Common myeloid progenitor, CD34-positive (primary cell): ENCODE measurements at regions not wholly inside any gene's neighbourhood (a gene's known extent, or its start where the extent isn't known, plus 50 kb on each side); places are given as distances from the start of the nearest gene placed in this dataset.
"Not testable (repeated sequence)": the region's sequence is repeated elsewhere in the genome, so short reads cannot be mapped to it uniquely, and the experiment has no call there.

ENCODE experiments used
- CTCF ChIA-PET: fragments of 350-600 bp; sonication (Branson Sonifier 250); formaldehyde crosslinking; loops from one replicate; lab custom pipeline; 2021; ENCODE audit warnings: antibody characterized with exemption; lab: Charles Lee
- POLR2A ChIA-PET: fragments of 350-600 bp; sonication (Branson Sonifier 250); formaldehyde crosslinking; loops from one replicate; lab custom pipeline; 2021; ENCODE audit warnings: antibody characterized with exemption; lab: Charles Lee
- DNase-seq, 3 donors: peaks; one replicate each; pipeline versions ENCODE4 v3.0.0 to v3.0.0-alpha.2; 2013
- H3K27ac ChIP-seq, 2 experiments: 1 replicate in 1 of 2; 2 replicates in 1 of 2; pipeline ENCODE4 v1.7.0; 2013; ENCODE audit warnings: inconsistent platforms in 2 of 2, low read length in 2 of 2, mild to moderate bottlenecking in 2 of 2, low read depth in 1 of 2, moderate library complexity in 1 of 2; ENCODE audit not compliant: severe bottlenecking in 2 of 2, insufficient read depth in 1 of 2, poor library complexity in 1 of 2
- H3K27me3 ChIP-seq, 5 experiments: replicated peaks in 2 of 5; 1 replicate in 3 of 5; 2 replicates in 2 of 5; pipeline versions ENCODE4 v1.6.1 to v1.7.0; 2013; ENCODE audit warnings: low read length in 4 of 5, mild to moderate bottlenecking in 2 of 5, moderate library complexity in 2 of 5, inconsistent platforms in 1 of 5; ENCODE audit not compliant: insufficient read depth in 5 of 5, control insufficient read depth in 4 of 5
- H3K36me3 ChIP-seq, 4 experiments: 1 replicate in 2 of 4; 2 replicates in 2 of 4; pipeline versions ENCODE4 v1.6.1 to v1.7.0; 2013; ENCODE audit warnings: low read length in 3 of 4, control low read depth in 1 of 4, mild to moderate bottlenecking in 1 of 4; ENCODE audit not compliant: control insufficient read depth in 4 of 4, insufficient read depth in 4 of 4
- H3K4me1 ChIP-seq, 4 experiments: 1 replicate in 3 of 4; 2 replicates in 1 of 4; pipeline versions ENCODE4 v1.6.1 to v1.7.1; 2013; ENCODE audit warnings: low read length in 3 of 4, mild to moderate bottlenecking in 3 of 4, control low read depth in 1 of 4, inconsistent platforms in 1 of 4, moderate library complexity in 1 of 4; ENCODE audit not compliant: control insufficient read depth in 4 of 4, insufficient read depth in 4 of 4; ENCODE audit errors: control extremely low read depth in 1 of 4
- H3K4me3 ChIP-seq, 7 experiments: 1 replicate in 4 of 7; 2 replicates in 3 of 7; pipeline versions ENCODE4 v1.5.1 to v1.7.0; 2013; ENCODE audit warnings: mild to moderate bottlenecking in 7 of 7, low read length in 6 of 7, moderate library complexity in 6 of 7, inconsistent platforms in 2 of 7, low read depth in 2 of 7, control low read depth in 1 of 7; ENCODE audit not compliant: insufficient read depth in 4 of 7, control insufficient read depth in 1 of 7; ENCODE audit errors: extremely low read depth in 1 of 7
- H3K9me3 ChIP-seq, 5 experiments: 1 replicate in 4 of 5; 2 replicates in 1 of 5; pipeline versions ENCODE4 v1.6.1 to v1.7.1; 2013; ENCODE audit warnings: low read length in 4 of 5, mild to moderate bottlenecking in 2 of 5, inconsistent platforms in 1 of 5, low read depth in 1 of 5, moderate library complexity in 1 of 5; ENCODE audit not compliant: control insufficient read depth in 4 of 5, insufficient read depth in 2 of 5; ENCODE audit errors: control extremely low read depth in 1 of 5
- WGBS: methylation state at CpG from one replicate; pipeline ENCODE4 v1.1.5; 2013; ENCODE audit not compliant: insufficient coverage; 5-methylcytosine and 5-hydroxymethylcytosine counted together

- ChIA-PET CTCF (no interaction called here), POLR2A (no interaction called here)
- no peak overlapping the region for H3K27ac ChIP-seq
- no peaks in the 10 kb centered on the region for H3K36me3 ChIP-seq
- no peak for DNase-seq
- H3K9me3 ChIP-seq = no peaks in the 10 kb centered on the region
- peaks cover 0 to 3% (median 0%) of the 10 kb centered on the region in 5 experiments for H3K27me3 ChIP-seq
- no peaks in the 10 kb centered on the region for H3K4me1 ChIP-seq
- H3K4me3 ChIP-seq = no peak overlapping the region
- 56% methylated on average over 2 of the region's 5 CpGs for WGBS
These were observed 62.2 kb upstream of the FRMPD4 start for GRCh38 chrX:12076046-12076445.

GRCh38 chrX:12080265-12080664 lies 58.0 kb upstream of the FRMPD4 start:
- ChIA-PET POLR2A (no interaction called here), CTCF (no interaction called here)
- H3K36me3 ChIP-seq = no peaks in the 10 kb centered on the region
- no peak overlapping the region for H3K4me3 ChIP-seq
- H3K9me3 ChIP-seq = no peaks in the 10 kb centered on the region
- no peak overlapping the region for H3K27ac ChIP-seq
- H3K27me3 ChIP-seq = peaks cover 0 to 3% (median 0%) of the 10 kb centered on the region in 5 experiments
- DNase-seq = peak; percentile 0 to 27 (median 8)
- 50% methylated on average over 1 of the region's 1 CpG for WGBS
- no peaks in the 10 kb centered on the region for H3K4me1 ChIP-seq

GRCh38 chrX:12082959-12083358 lies 55.3 kb upstream of the FRMPD4 start:
- H3K4me1 ChIP-seq, H3K36me3 ChIP-seq, H3K9me3 ChIP-seq, H3K27me3 ChIP-seq, H3K4me3 ChIP-seq, CTCF ChIA-PET, H3K27ac ChIP-seq, POLR2A ChIA-PET, DNase-seq: not testable (repeated sequence)
- 93% methylated on average over 2 of the region's 2 CpGs for WGBS
